ENCODE measurements at regions not wholly inside any gene's neighbourhood (a gene's known extent, or its start where the extent isn't known, plus 50 kb on each side); places are given as distances from the start of the nearest gene placed in this dataset.

- Histone ChIP-seq H3K4me3 (no peak overlapping the region), H3K4me1 (no peaks in the 10 kb centered on the region), H3K36me3 (no peaks in the 10 kb centered on the region), H3K9me3 (no peaks in the 10 kb centered on the region), H3K27ac (no peak overlapping the region), H3K27me3 (no peaks in the 10 kb centered on the region)
- WGBS, 2 donors (ENCODE audit: low coverage in 1 of 2) = 77 to 88% methylated on average over 3 of the region's 5 CpGs
- ATAC-seq = no peak
- TF ChIP-seq CTCF (IDR thresholded peaks at IDR 0.05) = no peak
- no peak for TF ChIP-seq EP300 (IDR thresholded peaks at IDR 0.05)
- no peak for TF ChIP-seq POLR2A (IDR thresholded peaks at IDR 0.05)
- TF ChIP-seq POLR2AphosphoS5 (IDR thresholded peaks at IDR 0.05) = no peak
Measured at GRCh38 chr20:39571171-39571570, 609.0 kb downstream of the DHX35 start.

- Histone ChIP-seq H3K4me3 (no peak overlapping the region), H3K27ac (no peak overlapping the region), H3K27me3 (no peaks in the 10 kb centered on the region), H3K4me1 (no peaks in the 10 kb centered on the region), H3K9me3 (no peaks in the 10 kb centered on the region), H3K36me3 (no peaks in the 10 kb centered on the region)
- no peak for TF ChIP-seq POLR2A (IDR thresholded peaks at IDR 0.05)
- no peak for TF ChIP-seq POLR2AphosphoS5 (IDR thresholded peaks at IDR 0.05)
- TF ChIP-seq CTCF (IDR thresholded peaks at IDR 0.05) = no peak
- TF ChIP-seq EP300 (IDR thresholded peaks at IDR 0.05) = no peak
- no peak for ATAC-seq
- WGBS, 2 donors (ENCODE audit: low coverage in 1 of 2) = 80 to 82% methylated on average over 1 of the region's 1 CpG
Measured at GRCh38 chr20:39568109-39568508, 606.0 kb downstream of the DHX35 start.

GRCh38 chr20:39563349-39563748 is 601.2 kb downstream of the DHX35 start:
- H3K27me3 ChIP-seq = no peaks in the 10 kb centered on the region
- H3K4me3 ChIP-seq = no peak overlapping the region
- H3K4me1 ChIP-seq = no peaks in the 10 kb centered on the region
- no peak for TF ChIP-seq POLR2AphosphoS5 (IDR thresholded peaks at IDR 0.05)
- H3K36me3 ChIP-seq = no peaks in the 10 kb centered on the region
- 81 to 83% methylated on average over 3 to 4 of the region's 4 CpGs for WGBS, 2 donors (ENCODE audit: low coverage in 1 of 2)
- no peaks in the 10 kb centered on the region for H3K9me3 ChIP-seq
- ATAC-seq = no peak
- H3K27ac ChIP-seq = no peak overlapping the region

- no peak for ATAC-seq
- WGBS, 2 donors (ENCODE audit: low coverage in 1 of 2) = 83 to 95% methylated on average over 3 of the region's 3 CpGs
- Histone ChIP-seq H3K4me3 (no peak overlapping the region), H3K4me1 (no peaks in the 10 kb centered on the region), H3K9me3 (peaks cover 0 to 8% (median 0%) of the 10 kb centered on the region in 3 donors), H3K27ac (no peak overlapping the region), H3K36me3 (no peaks in the 10 kb centered on the region), H3K27me3 (no peaks in the 10 kb centered on the region)
- TF ChIP-seq POLR2A (IDR thresholded peaks at IDR 0.05) (no peak), EP300 (IDR thresholded peaks at IDR 0.05) (no peak), CTCF (IDR thresholded peaks at IDR 0.05) (no peak), POLR2AphosphoS5 (IDR thresholded peaks at IDR 0.05) (no peak)
Measured at GRCh38 chr20:39554341-39554740, 592.2 kb downstream of the DHX35 start.

GRCh38 chr20:39553120-39553519 is 591.0 kb downstream of the DHX35 start:
- Histone ChIP-seq H3K4me1 (no peaks in the 10 kb centered on the region), H3K4me3 (no peak overlapping the region), H3K27ac (no peak overlapping the region), H3K27me3 (no peaks in the 10 kb centered on the region), H3K36me3 (no peaks in the 10 kb centered on the region), H3K9me3 (peaks cover 0 to 8% (median 0%) of the 10 kb centered on the region in 3 donors)
- TF ChIP-seq POLR2A (IDR thresholded peaks at IDR 0.05) = no peak
- 83 to 100% methylated on average over 1 to 2 of the region's 2 CpGs for WGBS, 2 donors (ENCODE audit: low coverage in 1 of 2)
- no peak for ATAC-seq

GRCh38 chr20:39549733-39550132 is 587.6 kb downstream of the DHX35 start:
- H3K4me3 ChIP-seq = no peak overlapping the region
- ATAC-seq = no peak
- H3K36me3 ChIP-seq = no peaks in the 10 kb centered on the region
- TF ChIP-seq CTCF (IDR thresholded peaks at IDR 0.05) (no peak), EP300 (IDR thresholded peaks at IDR 0.05) (no peak)
- no peaks in the 10 kb centered on the region for H3K9me3 ChIP-seq
- H3K27ac ChIP-seq = no peak overlapping the region
- WGBS, 2 donors (ENCODE audit: low coverage in 1 of 2) = 53 to 84% methylated on average over 2 to 5 of the region's 9 CpGs
- no peaks in the 10 kb centered on the region for H3K4me1 ChIP-seq
- no peaks in the 10 kb centered on the region for H3K27me3 ChIP-seq
